Astrocyte of the cerebellum (primary cell): ENCODE measurements at regions not wholly inside any gene's neighbourhood (a gene's known extent, or its start where the extent isn't known, plus 50 kb on each side); places are given as distances from the start of the nearest gene placed in this dataset.

Experiments used
- DNase-seq: peaks from one replicate; pipeline ENCODE4 v3.0.0-alpha.2; 2011; ENCODE audit warnings: low read depth
- H3K4me3 ChIP-seq: 2 replicates; pipeline ENCODE4 v1.5.1; 2011; ENCODE audit warnings: mild to moderate bottlenecking, low read depth, low read length, moderate library complexity
- in situ Hi-C: cut with HindIII; loops from 2 replicates; pipeline ENCODE4 v1.10.0; 2017; ENCODE audit warnings: low sequenced_read_pairs
- TF ChIP-seq, protein P1 (sequence below): IDR thresholded peaks from 2 replicates; pipeline ENCODE4 v1.5.1; 2012; ENCODE audit warnings: low read length, low read depth, moderate library complexity, mild to moderate bottlenecking; ENCODE audit errors: missing control alignments

DNA sequence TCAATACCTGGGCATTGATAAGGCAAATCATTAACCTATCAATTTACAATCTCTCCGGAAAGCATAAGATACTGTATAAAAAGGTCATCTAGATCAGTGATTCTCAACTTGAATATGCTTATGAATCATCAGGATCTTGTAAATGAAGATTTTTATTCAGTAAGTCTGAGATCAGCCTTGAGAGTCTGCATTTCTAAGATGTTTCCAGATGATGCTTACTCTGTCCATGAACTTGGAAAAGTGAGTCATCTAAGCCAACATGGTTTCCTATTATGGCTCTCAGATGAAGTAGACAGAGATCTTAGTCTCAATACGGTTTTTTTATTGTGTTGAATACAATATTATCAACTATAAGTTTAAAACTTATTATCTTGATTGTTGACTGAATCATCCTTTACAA, 226.4 kb upstream of the KIRREL3 start:
- TF ChIP-seq, protein P1, sequence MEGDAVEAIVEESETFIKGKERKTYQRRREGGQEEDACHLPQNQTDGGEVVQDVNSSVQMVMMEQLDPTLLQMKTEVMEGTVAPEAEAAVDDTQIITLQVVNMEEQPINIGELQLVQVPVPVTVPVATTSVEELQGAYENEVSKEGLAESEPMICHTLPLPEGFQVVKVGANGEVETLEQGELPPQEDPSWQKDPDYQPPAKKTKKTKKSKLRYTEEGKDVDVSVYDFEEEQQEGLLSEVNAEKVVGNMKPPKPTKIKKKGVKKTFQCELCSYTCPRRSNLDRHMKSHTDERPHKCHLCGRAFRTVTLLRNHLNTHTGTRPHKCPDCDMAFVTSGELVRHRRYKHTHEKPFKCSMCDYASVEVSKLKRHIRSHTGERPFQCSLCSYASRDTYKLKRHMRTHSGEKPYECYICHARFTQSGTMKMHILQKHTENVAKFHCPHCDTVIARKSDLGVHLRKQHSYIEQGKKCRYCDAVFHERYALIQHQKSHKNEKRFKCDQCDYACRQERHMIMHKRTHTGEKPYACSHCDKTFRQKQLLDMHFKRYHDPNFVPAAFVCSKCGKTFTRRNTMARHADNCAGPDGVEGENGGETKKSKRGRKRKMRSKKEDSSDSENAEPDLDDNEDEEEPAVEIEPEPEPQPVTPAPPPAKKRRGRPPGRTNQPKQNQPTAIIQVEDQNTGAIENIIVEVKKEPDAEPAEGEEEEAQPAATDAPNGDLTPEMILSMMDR = no peak
- no peak for DNase-seq
- H3K4me3 ChIP-seq = no peak overlapping the region
- in situ Hi-C loops = no loop called here

DNA sequence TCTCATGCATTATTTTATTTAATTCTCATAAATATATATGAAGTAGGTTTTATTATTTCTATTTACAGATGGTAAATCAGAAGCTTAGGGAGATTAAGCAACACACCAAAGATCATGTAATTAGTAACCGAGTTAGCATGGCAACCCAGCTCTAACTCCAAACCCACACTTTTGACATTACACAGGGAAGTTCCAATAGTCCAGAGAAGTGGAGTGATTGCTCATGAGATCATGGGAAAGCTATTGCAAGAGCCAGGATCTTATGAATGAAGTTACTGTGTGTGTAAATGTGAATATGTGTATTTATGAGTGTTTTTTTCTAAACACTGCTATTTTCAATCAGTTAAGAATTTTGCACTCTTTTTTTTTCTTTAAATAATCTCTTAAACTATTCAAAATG, 225.8 kb upstream of the KIRREL3 start:
- no peak overlapping the region for H3K4me3 ChIP-seq
- TF ChIP-seq, protein P1 = no peak
- no peak for DNase-seq
- in situ Hi-C loops = no loop called here

DNA sequence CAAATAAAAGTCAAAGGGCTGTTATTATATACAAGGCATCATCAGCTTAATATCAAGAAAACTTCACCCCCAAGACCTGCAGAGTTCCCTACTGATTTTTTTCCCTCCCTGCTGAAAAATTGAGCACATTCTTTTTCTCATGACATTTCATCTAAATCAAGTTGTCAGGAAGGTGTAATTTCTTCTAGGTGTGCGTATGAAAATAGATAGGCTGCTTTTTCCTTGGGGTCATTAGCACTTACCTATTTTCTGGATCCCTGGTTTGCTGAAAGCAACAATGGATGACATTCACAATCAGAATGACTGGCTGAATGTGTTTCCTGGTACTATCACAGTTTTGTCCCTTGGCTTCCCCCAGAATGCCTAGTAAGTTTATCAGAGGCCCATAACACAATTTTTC, 225.0 kb upstream of the KIRREL3 start:
- TF ChIP-seq, protein P1 = no peak
- H3K4me3 ChIP-seq = no peak overlapping the region
- no peak for DNase-seq
- in situ Hi-C loops = no loop called here

DNA sequence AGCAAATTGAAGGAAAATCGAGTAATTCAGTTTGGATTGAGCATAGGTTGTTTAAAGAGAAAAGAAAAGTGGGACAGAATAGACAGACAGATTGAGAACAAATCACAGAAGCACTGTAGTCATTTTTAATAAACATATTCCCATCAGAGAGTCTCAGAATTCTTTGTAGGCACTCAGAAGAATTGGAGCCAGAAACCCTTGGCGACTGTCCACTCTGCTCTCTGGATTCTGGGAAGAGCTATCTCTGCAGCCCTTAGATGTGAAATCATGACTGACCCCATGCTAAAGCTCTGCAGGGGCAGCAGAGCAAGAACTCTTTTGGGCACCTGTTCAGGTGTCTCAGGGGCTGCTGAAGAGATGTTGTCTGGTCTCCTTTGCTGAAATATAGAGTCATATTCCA, 223.7 kb upstream of the KIRREL3 start:
- TF ChIP-seq, protein P1 = no peak
- no peak for DNase-seq
- in situ Hi-C loops = no loop called here
- H3K4me3 ChIP-seq = no peak overlapping the region

DNA sequence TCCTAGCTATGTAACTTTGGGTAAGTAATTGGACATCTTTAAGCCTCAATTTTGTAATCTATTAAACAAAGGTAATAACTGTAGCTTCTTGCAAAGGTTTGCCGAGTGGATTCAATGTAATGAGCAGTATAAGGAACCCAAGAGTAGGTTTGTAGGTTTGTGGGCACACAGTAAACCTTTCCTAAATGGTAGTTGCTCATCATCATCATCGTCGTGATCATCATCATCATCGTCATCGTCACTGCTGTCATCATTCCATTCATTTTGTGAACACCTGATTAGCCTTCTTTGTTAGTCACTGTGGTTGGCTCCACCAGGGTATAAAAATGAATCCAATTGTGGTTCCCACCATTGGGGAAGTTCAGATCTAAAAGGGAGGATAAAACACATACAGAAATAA, 223.1 kb upstream of the KIRREL3 start:
- no peak overlapping the region for H3K4me3 ChIP-seq
- no peak for DNase-seq
- in situ Hi-C loops = no loop called here
- TF ChIP-seq, protein P1 = no peak

DNA sequence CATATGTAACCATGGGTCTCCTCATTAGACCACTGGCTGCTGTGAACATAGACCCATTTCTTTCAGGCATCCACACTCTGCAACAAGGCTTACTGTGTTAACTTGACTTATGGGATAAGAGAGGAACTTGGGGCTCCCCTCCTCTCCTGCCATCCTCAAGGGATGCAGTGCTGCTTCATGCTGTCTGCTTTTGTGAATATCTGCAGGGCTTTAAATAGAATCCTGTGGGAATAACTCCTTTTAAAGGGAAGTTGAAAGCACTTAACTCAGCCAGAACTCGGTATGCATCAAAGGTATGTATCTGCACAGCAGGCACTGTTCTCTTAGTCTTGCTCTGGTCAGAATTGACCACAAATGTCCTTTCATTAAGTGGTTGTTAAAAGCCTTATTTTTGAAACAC, 222.5 kb upstream of the KIRREL3 start:
- DNase-seq = no peak
- TF ChIP-seq, protein P1 = no peak
- in situ Hi-C loops = no loop called here
- H3K4me3 ChIP-seq = no peak overlapping the region

DNA sequence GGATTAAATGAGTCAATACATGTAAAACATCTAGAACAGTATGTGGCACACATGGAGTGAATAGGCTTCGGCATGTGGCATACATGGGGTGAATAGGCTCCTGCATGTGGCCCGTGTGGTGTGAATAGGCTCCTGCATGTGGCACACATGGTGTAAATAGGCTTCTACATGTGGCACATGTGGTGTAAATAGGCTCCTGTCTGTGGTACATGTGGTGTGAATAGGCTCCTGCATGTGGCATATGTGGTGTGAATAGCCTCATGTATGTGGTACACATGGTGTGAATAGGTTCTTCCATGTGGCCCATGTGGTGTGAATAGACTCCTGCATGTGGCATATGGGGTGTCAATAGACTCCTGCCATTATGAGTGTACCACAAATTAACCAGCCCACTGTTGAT, 219.1 kb upstream of the KIRREL3 start:
- in situ Hi-C loops = no loop called here
- no peak overlapping the region for H3K4me3 ChIP-seq
- DNase-seq = no peak
- TF ChIP-seq, protein P1 = no peak
